CD4-positive, alpha-beta memory T cell (primary cell): ENCODE measurements at regions not wholly inside any gene's neighbourhood (a gene's known extent, or its start where the extent isn't known, plus 50 kb on each side); places are given as distances from the start of the nearest gene placed in this dataset.

ENCODE experiments used
- CTCF ChIA-PET: fragments of 350-600 bp; sonication (Branson Sonifier 250); formaldehyde crosslinking; loops from one replicate; lab custom pipeline; 2021; ENCODE audit warnings: inconsistent platforms; ENCODE audit not compliant: partially characterized antibody; lab: Charles Lee
- POLR2A ChIA-PET: fragments of 350-600 bp; sonication (Branson Sonifier 250); formaldehyde crosslinking; loops from one replicate; lab custom pipeline; 2021; ENCODE audit not compliant: partially characterized antibody; lab: Charles Lee
- DNase-seq, 5 donors: peaks; one replicate each; pipeline versions ENCODE4 v3.0.0 to v3.0.0-alpha.2; 2020 to 2022; ENCODE audit warnings: mixed read lengths in 1 of 5
- H3K27ac ChIP-seq: one replicate; pipeline ENCODE4 v1.7.0; 2013; ENCODE audit warnings: low read depth, low read length
- H3K27me3 ChIP-seq: 2 replicates; pipeline ENCODE4 v1.7.0; 2013; ENCODE audit warnings: mild to moderate bottlenecking, low read length, moderate library complexity; ENCODE audit not compliant: insufficient read depth
- H3K36me3 ChIP-seq: 2 replicates; pipeline ENCODE4 v1.7.0; 2013; ENCODE audit warnings: mild to moderate bottlenecking, low read length, moderate library complexity; ENCODE audit not compliant: insufficient read depth
- H3K4me1 ChIP-seq: 2 replicates; pipeline ENCODE4 v1.7.0; 2013; ENCODE audit warnings: mild to moderate bottlenecking, low read length, moderate library complexity; ENCODE audit not compliant: insufficient read depth
- H3K4me3 ChIP-seq, 2 donors: one replicate each; pipeline ENCODE4 v1.7.0; 2013; ENCODE audit warnings: low read length in 2 of 2, mild to moderate bottlenecking in 1 of 2
- H3K9me3 ChIP-seq, 2 donors: one replicate each; pipeline ENCODE4 v1.7.0; 2013; ENCODE audit warnings: low read length in 2 of 2, control low read depth in 1 of 2; ENCODE audit not compliant: control insufficient read depth in 1 of 2
- H3K27ac Mint-ChIP-seq, 7 donors: one replicate each; pipeline ENCODE4 v1.8.0; 2020 to 2021; ENCODE audit warnings: mixed read lengths in 7 of 7, mild to moderate bottlenecking in 6 of 7, inconsistent platforms in 3 of 7, moderate library complexity in 3 of 7
- H3K27me3 Mint-ChIP-seq, 2 donors: one replicate each; pipeline ENCODE4 v1.8.0; 2020 to 2021; ENCODE audit warnings: mixed read lengths in 2 of 2
- H3K36me3 Mint-ChIP-seq, 2 donors: one replicate each; pipeline ENCODE4 v1.8.0; 2020 to 2021; ENCODE audit warnings: mixed read lengths in 2 of 2, inconsistent platforms in 1 of 2, mild to moderate bottlenecking in 1 of 2
- H3K4me1 Mint-ChIP-seq, 4 donors: one replicate each; pipeline ENCODE4 v1.8.0; 2020 to 2021; ENCODE audit warnings: mixed read lengths in 4 of 4, mild to moderate bottlenecking in 1 of 4
- H3K4me3 Mint-ChIP-seq, 8 donors: one replicate each; pipeline ENCODE4 v1.8.0; 2020 to 2021; ENCODE audit warnings: mixed read lengths in 8 of 8, mild to moderate bottlenecking in 7 of 8, moderate library complexity in 6 of 8, inconsistent platforms in 3 of 8
- H3K9me3 Mint-ChIP-seq, 8 donors: one replicate each; pipeline ENCODE4 v1.8.0; 2020 to 2021; ENCODE audit warnings: mixed read lengths in 8 of 8, mild to moderate bottlenecking in 5 of 8, inconsistent platforms in 3 of 8, moderate library complexity in 1 of 8
- intact Hi-C: fragments of 100-400 bp; cut with micrococcal nuclease; formaldehyde crosslinking; loops from one replicate; pipeline ENCODE4 v1.15.1; 2023

DNA sequence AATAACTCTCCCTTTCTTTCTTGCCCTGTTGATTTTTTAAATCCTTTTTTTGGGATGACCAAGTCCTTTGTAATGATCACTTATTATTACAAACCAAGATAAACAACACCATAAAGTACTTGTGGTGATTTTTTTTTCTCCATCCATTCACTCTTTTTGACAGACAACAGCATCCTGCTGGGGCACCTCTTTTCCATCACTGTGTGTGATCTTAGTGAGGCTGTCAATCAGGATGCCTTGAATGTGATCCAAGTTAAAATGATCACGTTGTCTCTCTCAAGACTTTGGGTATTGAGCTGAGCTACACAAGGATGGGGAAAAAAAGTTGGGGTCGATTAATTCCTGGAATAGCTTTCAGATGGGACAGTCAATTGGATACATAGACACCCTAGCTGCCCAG lies 73.6 kb upstream of the PPP2R2B start:
- Mint-ChIP-seq H3K4me3 (no peak overlapping the region), H3K36me3 (no peaks in the 10 kb centered on the region), H3K27ac (no peak overlapping the region), H3K27me3 (peaks cover 2 to 4% of the 10 kb centered on the region in 2 donors), H3K9me3 (no peaks in the 10 kb centered on the region), H3K4me1 (peaks cover 0 to 4% (median 0%) of the 10 kb centered on the region in 4 donors)
- DNase-seq: no peak
- Histone ChIP-seq H3K4me1 (no peaks in the 10 kb centered on the region), H3K27me3 (no peaks in the 10 kb centered on the region), H3K36me3 (no peaks in the 10 kb centered on the region), H3K4me3 (no peak overlapping the region), H3K9me3 (no peaks in the 10 kb centered on the region), H3K27ac (no peak overlapping the region)
- ChIA-PET CTCF (interaction anchor here (0.9 to 1.6 kb wide), 4 partner anchors 10 to 418 kb away, joined by 3 to 5 read pairs (median 4); no protein-coding TSS in a partner anchor), POLR2A (no interaction called here)
- intact Hi-C loops: no loop called here

DNA sequence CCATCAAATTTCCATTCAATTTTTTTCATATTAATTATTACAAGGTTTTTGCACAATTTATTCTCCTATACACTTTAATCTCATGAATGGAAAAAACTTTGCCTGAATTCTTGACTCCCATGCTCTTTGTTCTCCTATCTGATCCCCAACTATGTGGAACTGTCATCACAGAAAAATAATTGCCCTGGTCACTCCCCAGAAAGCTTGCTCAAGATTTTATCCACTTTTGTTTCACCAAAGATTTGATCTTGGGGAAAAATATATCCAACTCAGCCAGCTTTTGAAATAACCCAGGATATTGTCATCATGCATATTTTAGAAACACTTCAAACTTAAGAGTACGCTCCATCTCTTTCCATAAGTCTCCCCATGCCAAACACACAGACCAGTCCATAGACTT lies 77.7 kb upstream of the PPP2R2B start:
- no peak overlapping the region for H3K27ac ChIP-seq
- no peaks in the 10 kb centered on the region for H3K4me1 ChIP-seq
- no peaks in the 10 kb centered on the region for H3K27me3 ChIP-seq
- H3K4me3 Mint-ChIP-seq: no peak overlapping the region
- ChIA-PET CTCF (interaction anchor here (1.7 kb wide), 1 partner anchor 9 kb away, joined by 4 read pairs; no protein-coding TSS in a partner anchor), POLR2A (no interaction called here)
- no peak overlapping the region for H3K4me3 ChIP-seq
- H3K9me3 Mint-ChIP-seq: no peaks in the 10 kb centered on the region
- H3K27ac Mint-ChIP-seq: no peak overlapping the region
- no peaks in the 10 kb centered on the region for H3K36me3 Mint-ChIP-seq
- H3K36me3 ChIP-seq: no peaks in the 10 kb centered on the region
- H3K4me1 Mint-ChIP-seq: no peaks in the 10 kb centered on the region
- DNase-seq: no peak
- H3K27me3 Mint-ChIP-seq: peaks cover 4 to 7% of the 10 kb centered on the region in 2 donors
- intact Hi-C loops: no loop called here
- H3K9me3 ChIP-seq: no peaks in the 10 kb centered on the region

DNA sequence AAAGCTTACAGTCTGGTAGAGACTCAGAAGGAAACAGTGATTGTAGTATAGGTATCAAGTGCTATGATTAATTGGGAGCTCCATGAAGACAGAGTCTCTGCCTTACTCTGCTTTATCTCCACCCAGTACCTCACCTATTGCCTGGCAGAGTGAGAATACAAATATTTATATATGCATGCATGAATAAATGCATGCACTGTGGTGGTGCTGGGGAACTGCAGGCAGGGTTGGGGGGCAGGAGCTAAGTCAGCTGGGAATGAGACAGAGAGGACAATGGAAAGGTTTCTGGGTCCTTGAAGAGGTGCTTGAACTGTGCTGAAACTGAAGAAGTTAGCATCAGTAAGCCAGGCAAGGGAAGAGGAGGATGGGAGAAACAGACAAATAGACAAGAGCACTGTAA lies 80.8 kb upstream of the PPP2R2B start:
- H3K27ac ChIP-seq: no peak overlapping the region
- no peaks in the 10 kb centered on the region for H3K9me3 Mint-ChIP-seq
- no peaks in the 10 kb centered on the region for H3K27me3 ChIP-seq
- DNase-seq: no peak
- H3K4me1 ChIP-seq: no peaks in the 10 kb centered on the region
- H3K36me3 ChIP-seq: no peaks in the 10 kb centered on the region
- intact Hi-C loops: no loop called here
- peaks cover 0 to 5% of the 10 kb centered on the region in 2 donors for H3K27me3 Mint-ChIP-seq
- H3K9me3 ChIP-seq: no peaks in the 10 kb centered on the region
- H3K27ac Mint-ChIP-seq: no peak overlapping the region
- H3K4me1 Mint-ChIP-seq: no peaks in the 10 kb centered on the region
- ChIA-PET CTCF (interaction anchor here (0.7 to 1.6 kb wide), 6 partner anchors 10 to 426 kb away, joined by 3 read pairs; no protein-coding TSS in a partner anchor), POLR2A (no interaction called here)
- no peaks in the 10 kb centered on the region for H3K36me3 Mint-ChIP-seq
- no peak overlapping the region for H3K4me3 Mint-ChIP-seq
- H3K4me3 ChIP-seq: no peak overlapping the region

- H3K36me3 ChIP-seq: no peaks in the 10 kb centered on the region
Observed at GRCh38 chr5:146962801-146963355, 84.3 kb upstream of the PPP2R2B start.

GRCh38 chr5:146965761-146966659 lies 87.5 kb upstream of the PPP2R2B start:
- no peaks in the 10 kb centered on the region for H3K27me3 Mint-ChIP-seq
- Histone ChIP-seq H3K27ac (no peak overlapping the region), H3K9me3 (no peaks in the 10 kb centered on the region), H3K4me3 (no peak overlapping the region), H3K27me3 (no peaks in the 10 kb centered on the region), H3K36me3 (no peaks in the 10 kb centered on the region), H3K4me1 (no peaks in the 10 kb centered on the region)
- no peak overlapping the region for H3K4me3 Mint-ChIP-seq
- peak overlapping the region in 1 of 7 donors; percentile 6 for H3K27ac Mint-ChIP-seq
- CTCF ChIA-PET: interaction anchor here (0.6 to 9.0 kb wide), 36 partner anchors 9 to 615 kb away, joined by 3 to 159 read pairs (median 4); no protein-coding TSS in a partner anchor
- intact Hi-C loops: loop anchor here (1.0 to 10.0 kb wide), 6 partner anchors 219 to 519 kb away; partner anchors contain the start of gene TCERG1
- peaks cover 0 to 2% (median 0%) of the 10 kb centered on the region in 4 donors for H3K4me1 Mint-ChIP-seq
- no peaks in the 10 kb centered on the region for H3K9me3 Mint-ChIP-seq
- POLR2A ChIA-PET: no interaction called here
- peak; percentile 41 to 66 (median 55) for DNase-seq
- no peaks in the 10 kb centered on the region for H3K36me3 Mint-ChIP-seq

More at GRCh38 chr5:146962801-146963355, 84.3 kb upstream of the PPP2R2B start:
- Histone ChIP-seq H3K4me1 (no peaks in the 10 kb centered on the region), H3K4me3 (no peak overlapping the region), H3K27ac (no peak overlapping the region), H3K27me3 (no peaks in the 10 kb centered on the region), H3K9me3 (no peaks in the 10 kb centered on the region)
- Mint-ChIP-seq H3K4me1 (peaks cover 0 to 2% (median 0%) of the 10 kb centered on the region in 4 donors), H3K9me3 (no peaks in the 10 kb centered on the region), H3K27me3 (peaks cover 0 to 5% of the 10 kb centered on the region in 2 donors), H3K27ac (no peak overlapping the region), H3K36me3 (no peaks in the 10 kb centered on the region), H3K4me3 (no peak overlapping the region)
- no peak for DNase-seq
- ChIA-PET POLR2A (no interaction called here), CTCF (interaction anchor here (1.2 to 9.0 kb wide), 6 partner anchors 10 to 424 kb away, joined by 3 to 159 read pairs (median 4); no protein-coding TSS in a partner anchor)
- intact Hi-C loops: loop anchor here (10.0 kb wide), 1 partner anchor 222 kb away; no protein-coding TSS in a partner anchor

DNA sequence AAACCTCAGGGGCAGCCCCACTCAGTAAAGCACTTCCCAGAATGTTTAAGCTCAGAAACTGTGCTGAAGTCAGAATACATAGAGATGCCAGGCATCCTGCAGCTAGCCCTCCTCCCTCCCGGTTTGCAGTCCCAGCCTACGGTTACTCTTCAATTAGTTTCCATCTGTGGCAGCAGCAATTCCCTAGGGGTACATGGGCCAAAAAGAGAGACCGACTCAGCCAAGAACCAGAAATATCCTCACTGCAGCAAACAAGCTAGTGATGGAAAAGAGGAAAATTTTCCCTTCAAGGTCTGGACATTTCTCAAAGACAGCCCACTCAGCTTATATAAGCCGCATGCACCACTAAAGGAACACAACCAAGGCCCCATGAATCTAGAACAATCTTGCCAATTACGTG lies 89.1 kb upstream of the PPP2R2B start:
- Mint-ChIP-seq H3K27me3 (no peaks in the 10 kb centered on the region), H3K4me3 (no peak overlapping the region), H3K4me1 (peaks cover 0 to 2% (median 0%) of the 10 kb centered on the region in 4 donors), H3K36me3 (no peaks in the 10 kb centered on the region), H3K9me3 (no peaks in the 10 kb centered on the region), H3K27ac (no peak overlapping the region)
- no peaks in the 10 kb centered on the region for H3K36me3 ChIP-seq
- intact Hi-C loops: loop anchor here (5.0 to 10.0 kb wide), 2 partner anchors 217 to 520 kb away; partner anchors contain the start of gene TCERG1
- no peaks in the 10 kb centered on the region for H3K27me3 ChIP-seq
- H3K9me3 ChIP-seq: no peaks in the 10 kb centered on the region
- no peak for DNase-seq
- H3K4me1 ChIP-seq: no peaks in the 10 kb centered on the region
- POLR2A ChIA-PET: no interaction called here
- CTCF ChIA-PET: interaction anchor here (0.9 to 9.0 kb wide), 11 partner anchors 10 to 434 kb away, joined by 3 to 159 read pairs (median 15); no protein-coding TSS in a partner anchor
- no peak overlapping the region for H3K4me3 ChIP-seq
- H3K27ac ChIP-seq: no peak overlapping the region

DNA sequence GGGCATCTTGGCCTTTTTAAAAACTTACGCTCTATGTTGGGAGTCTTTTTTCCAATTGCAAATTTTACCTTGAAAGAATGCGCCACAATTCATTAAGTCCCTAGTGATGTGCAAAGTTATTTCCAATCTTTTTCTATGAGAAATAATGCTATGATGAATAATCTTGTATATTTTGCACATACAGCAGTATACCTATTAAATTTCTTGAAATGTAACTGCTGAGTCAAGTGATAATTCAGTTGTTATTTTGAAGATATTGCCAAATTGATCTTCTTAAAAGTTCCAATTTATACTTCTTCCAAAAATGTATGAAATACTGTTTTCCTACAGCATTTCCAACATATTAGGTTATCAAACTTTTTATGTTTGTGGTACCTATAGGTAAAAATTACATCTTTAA lies 92.8 kb upstream of the PPP2R2B start:
- Mint-ChIP-seq H3K36me3 (no peaks in the 10 kb centered on the region), H3K27me3 (no peaks in the 10 kb centered on the region), H3K27ac (no peak overlapping the region), H3K4me3 (no peak overlapping the region), H3K9me3 (no peaks in the 10 kb centered on the region), H3K4me1 (no peaks in the 10 kb centered on the region)
- DNase-seq: no peak
- Histone ChIP-seq H3K9me3 (no peaks in the 10 kb centered on the region), H3K27ac (no peak overlapping the region), H3K36me3 (no peaks in the 10 kb centered on the region), H3K4me1 (no peaks in the 10 kb centered on the region), H3K27me3 (no peaks in the 10 kb centered on the region), H3K4me3 (no peak overlapping the region)
- intact Hi-C loops: no loop called here
- POLR2A ChIA-PET: no interaction called here
- CTCF ChIA-PET: no interaction called here
